HG03432 (cell line): ENCODE measurements at regions not wholly inside any gene's neighbourhood (a gene's known extent, or its start where the extent isn't known, plus 50 kb on each side); places are given as distances from the start of the nearest gene placed in this dataset.

Experiments used
- ATAC-seq: cut with Tn5 transposase; IDR thresholded peaks from one replicate; pipeline ENCODE4 v1.9.1; 2021; ENCODE audit warnings: mild to moderate bottlenecking, moderate library complexity; ENCODE audit not compliant: unreplicated experiment

GRCh38 chr17:79142375-79142774 is 67.8 kb downstream of the ENGASE start:
- no peak for ATAC-seq

DNA sequence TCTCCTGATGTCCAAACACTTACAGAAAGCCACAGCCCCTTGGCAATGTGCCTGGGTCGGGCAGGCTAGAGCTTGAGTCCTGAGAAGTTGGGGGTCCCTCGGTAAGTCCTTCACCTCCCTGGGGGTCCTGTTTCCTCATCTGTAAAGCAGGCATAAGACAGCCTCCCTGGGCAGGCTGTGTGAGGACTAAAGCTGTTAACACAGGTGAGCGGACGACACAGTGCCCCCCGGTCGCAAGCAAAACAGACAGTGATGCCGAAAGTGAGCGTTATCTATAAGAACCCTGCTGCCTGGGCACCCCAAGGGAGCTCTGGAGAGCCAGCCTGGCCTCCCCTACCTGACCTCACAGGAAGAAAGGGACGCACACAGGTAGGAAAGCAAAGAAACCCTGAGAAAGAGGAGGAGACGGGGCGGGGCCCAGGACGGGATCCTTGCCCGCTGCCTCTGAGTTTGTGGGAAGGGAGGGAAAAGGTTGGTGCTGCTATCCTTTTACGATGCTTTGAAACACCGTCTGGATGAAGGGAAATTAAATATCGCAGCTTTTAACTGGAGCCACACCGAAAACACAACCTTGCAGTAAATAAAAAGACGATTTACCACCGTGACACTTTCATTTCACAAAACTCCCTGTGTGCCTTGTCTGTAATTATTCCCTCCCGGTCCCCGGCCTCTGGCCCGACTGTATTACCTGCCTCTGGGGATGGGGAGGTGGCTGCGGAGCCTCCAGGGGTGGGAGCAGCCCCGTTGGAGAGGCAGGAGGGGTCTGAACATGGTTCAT is 67.1 kb downstream of the ENGASE start:
- no peak for ATAC-seq

DNA sequence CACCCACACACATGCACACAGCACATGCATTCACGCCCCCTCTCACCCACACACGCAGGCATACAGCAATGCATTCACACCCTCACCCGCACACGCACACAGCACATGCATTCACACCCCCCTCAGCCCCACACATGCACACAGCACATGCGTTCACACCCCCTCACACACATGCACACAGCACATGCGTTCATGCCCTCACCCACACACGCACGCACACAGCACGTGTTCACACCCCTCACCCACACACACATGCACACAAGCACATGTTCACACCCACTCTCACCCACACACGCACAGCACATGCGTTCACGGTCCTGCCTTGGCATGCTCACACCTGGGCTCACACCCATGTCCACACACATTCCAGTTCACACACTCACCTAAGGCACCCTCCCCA is 64.2 kb downstream of the ENGASE start:
- no peak for ATAC-seq

DNA sequence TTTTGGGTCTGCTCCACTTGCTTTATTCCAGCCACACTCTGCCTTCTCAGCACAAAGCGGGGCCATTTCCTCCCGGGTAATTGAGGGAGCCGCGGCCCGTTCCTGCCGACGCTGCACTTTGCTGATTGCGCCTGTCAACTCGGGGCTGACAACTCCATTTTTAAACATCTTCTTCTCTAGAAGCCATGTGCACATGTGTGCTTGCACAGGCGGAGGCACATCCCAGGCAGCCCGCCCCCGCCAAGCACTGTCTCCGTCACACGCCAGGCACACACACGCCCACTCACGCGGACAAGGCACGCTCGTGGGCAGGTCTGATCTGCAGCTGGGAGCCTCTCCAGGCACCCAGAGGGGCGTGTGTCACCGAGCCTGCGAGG is 63.2 kb downstream of the ENGASE start:
- ATAC-seq = no peak

DNA sequence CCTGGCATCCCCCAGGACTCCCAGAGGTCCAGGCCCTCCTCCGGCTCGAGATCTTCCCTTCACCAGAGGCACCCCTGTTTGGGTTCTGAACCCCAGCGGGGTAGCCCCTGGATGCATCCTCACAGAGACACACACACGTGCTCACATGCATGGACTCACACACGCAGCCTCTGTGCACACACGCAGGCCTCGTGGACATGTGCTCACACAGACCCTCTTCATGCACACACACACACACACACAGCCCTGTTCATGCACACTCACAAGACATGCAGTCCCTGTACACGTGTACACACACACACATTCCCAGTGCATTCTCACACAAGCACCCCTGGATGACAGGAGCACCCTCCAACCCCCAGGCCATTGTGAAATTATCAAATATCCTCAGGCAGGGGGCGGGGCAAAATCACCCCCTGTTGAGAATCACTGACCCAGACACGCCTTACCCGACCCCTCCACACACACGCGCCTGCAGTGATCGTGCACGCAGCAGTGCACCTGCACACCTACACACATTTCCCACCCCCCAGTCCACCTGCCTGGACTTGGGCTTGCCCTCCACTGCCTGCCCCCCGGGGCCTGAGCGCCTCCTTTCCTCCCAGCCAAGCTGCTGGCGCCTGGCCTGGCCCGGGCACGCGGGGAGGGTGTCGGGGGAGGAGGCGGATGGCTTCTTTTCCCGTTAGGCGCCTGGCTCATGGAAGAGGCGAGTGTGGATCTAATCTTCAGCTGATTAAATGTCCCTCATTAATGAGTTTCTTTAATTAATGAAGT is 62.6 kb downstream of the ENGASE start:
- ATAC-seq = no peak

DNA sequence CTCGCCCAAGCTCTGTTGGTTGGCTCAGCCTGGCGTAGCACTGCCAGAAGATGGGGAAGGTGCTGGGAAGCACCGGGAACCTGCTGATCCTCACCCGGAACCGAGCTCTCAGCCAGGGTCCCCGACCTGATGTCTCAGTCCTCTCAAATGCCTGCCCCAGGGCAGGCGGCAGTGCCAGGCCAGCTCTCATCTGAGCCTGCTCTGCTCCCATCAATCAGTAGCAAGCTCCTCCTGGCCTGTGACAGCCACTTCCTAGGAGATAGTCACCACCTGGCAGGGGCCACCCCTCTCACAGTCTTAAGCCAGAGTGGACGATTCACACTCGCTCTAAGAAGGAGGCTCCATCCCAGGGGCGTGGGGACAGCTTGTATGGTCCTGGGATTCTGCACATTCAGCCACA is 62.0 kb downstream of the ENGASE start:
- no peak for ATAC-seq
